HG02642 (cell line): ENCODE measurements at regions not wholly inside any gene's neighbourhood (a gene's known extent, or its start where the extent isn't known, plus 50 kb on each side); places are given as distances from the start of the nearest gene placed in this dataset.

ENCODE experiments used
- ATAC-seq: cut with Tn5 transposase; IDR thresholded peaks from one replicate; pipeline ENCODE4 v1.9.1; 2021; ENCODE audit warnings: mild to moderate bottlenecking; ENCODE audit not compliant: unreplicated experiment, poor library complexity

DNA sequence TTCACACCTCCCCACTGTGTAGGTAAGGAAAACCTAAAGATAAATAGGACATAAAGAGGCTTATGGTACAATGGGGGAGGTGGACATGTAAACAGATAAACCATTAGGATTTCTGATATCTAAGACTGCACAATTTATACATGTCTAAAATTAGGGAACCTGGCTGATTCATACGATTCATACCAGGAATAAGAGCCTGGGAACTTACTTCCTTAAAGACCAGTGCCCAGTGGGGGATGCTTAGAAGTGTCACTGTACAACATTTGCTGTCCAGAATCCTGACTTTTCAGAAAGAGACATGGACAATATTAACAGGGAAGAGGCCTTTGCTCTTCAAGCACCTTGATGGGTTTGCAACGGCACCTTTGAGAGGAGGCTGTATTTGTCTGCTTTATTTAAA lies 116.8 kb upstream of the KIT start:
- no peak for ATAC-seq

GRCh38 chr4:54541426-54542118 lies 116.2 kb upstream of the KIT start:
- ATAC-seq = no peak

- ATAC-seq = no peak
Observed at GRCh38 chr4:54542119-54542438, 115.7 kb upstream of the KIT start.

DNA sequence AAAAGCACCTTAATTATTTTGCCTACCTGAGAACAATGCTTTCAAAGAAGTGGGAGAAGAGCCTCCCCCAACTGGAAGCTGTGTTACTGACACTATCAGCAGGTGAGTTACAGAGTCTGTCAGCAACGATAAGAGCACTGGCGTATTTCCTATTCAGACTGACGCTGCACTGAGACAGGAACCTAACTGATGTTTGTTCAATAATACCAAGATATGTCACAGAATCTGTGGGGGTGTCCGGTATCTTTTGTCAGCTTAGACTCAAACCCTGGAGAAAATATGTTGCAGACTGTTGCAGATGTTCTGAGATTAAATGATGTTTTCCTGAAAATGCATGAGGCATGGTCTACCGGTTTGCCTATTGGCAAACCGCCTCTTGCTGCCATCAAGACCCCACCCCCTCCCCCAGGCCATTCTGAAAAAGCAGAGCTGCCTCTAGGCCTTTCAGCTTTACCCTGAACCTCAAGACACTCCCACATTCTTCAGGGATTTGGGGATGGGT lies 115.2 kb upstream of the KIT start:
- no peak for ATAC-seq

GRCh38 chr4:54543088-54543795 lies 114.5 kb upstream of the KIT start:
- no peak for ATAC-seq

DNA sequence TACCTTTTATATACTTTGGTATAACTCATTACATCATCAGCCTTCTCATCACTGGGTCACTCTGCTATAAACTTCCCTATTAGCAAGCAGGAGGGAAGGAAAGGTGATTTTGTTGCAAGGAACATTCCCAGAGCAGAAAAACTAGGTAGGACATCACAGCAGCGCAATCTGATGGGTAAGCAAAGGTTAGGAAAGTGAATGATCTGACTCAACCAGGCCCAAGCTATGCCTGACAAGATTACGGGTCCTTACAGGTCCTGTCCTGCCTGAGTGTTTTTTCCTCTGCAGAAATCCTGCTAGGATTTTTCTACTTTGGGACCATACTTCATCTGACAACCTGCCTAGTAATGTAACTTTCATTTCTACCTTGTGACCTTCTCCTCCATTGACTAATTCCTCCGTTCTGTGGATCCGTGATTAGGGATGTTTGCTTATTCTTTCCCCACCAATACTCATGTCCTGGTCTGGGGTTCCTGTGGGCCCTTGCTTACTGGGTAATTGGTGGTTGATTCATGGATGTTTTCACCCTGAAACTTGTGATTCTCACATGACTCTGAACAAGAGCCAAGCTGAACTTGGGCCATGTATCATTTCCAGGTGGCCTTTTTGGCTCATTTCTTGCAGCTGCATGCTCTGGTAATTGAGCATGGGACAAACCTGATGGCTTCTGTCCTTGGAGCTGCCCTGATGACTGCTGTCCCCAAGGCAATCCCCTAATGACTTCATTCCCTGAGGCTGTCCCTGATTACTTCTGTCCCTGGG lies 111.9 kb upstream of the KIT start:
- no peak for ATAC-seq

GRCh38 chr4:54547299-54548097 lies 110.3 kb upstream of the KIT start:
- peak; percentile 71 for ATAC-seq

- peak; percentile 34 for ATAC-seq
Observed at GRCh38 chr4:54548098-54548620, 109.6 kb upstream of the KIT start.

DNA sequence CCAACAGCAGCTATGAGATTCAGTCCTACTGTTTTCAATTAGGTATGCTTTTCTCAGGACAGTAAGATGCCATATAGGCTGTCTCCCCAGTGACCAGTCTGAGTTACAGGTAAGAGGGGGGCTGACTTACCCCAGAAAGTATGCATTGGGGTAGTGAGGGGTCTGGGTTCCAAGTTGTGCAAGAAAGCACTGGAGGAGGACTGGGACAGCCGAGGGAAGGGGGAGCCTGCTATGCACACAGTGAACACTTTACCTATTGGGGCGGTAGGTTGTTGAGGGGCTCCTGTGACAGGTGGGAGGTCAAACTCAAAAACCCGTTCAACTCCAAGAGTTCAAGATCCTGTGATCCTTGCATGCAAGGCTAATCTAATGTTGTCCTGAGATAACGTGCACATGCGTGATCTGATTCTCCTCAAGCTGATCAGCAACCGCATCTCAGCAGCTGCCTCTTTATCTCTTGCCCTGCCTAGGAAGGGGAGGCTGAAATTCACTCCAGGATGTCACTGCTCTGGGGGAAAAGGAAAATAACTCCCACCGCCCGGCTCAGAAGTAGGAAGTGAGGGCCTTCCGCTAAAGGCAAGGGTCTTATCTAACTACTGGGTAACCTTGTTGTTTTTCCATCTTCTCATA lies 108.8 kb upstream of the KIT start:
- ATAC-seq = no peak

DNA sequence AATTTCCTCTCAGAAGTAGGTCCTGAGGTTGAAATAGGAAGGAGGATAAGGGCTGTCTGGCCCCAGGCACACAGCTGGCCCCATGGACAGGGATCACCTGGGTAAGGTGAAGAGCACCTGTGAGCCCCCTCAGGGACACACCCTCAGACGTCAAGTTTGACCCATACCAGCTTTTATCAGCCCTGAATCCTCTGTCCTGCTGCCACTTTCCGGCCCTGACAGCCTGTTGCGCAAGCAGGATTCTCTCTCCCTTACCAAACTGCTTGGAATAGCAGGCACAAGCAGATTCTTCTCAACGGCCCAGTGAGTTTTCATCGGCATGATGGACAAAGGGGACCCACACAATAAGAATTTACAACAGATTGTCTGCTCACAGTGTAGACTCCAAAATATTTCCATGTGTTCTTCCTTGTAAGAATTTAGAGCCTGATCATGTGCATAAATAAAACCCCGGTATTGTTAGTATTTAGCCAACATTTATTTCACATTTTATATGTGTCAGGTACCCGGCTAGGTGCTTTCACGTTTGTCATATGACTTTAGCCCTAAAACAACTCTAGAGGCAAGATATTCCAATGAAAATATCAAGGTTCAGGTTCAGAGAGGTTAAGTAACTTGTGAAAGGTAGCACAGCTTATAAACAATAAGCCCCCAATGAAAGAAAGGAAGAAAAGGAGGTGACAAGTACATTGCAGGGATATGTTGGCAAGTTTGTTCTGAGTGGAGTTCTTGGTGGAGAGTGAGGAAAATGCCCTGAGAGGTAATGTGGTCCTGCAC lies 107.2 kb upstream of the KIT start:
- ATAC-seq = no peak

DNA sequence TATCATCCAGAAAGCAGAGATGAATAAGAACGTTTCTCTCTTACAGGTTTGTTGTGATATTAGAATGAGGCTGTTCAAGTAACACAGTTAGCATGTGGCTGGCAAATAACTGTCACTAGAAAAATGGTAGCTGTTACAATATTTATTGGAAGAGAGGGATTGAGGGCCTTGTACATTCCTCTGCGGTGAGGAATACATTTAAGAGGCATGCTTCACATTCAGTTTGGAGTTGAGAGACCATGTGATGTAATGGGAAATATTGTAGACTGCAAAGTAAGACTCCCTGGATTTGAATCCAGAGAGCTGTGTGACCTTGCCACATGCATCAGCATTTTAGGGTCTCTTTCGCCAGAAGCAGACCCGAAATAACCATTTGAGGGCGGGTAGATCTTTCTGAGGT lies 104.8 kb upstream of the KIT start:
- ATAC-seq = no peak

DNA sequence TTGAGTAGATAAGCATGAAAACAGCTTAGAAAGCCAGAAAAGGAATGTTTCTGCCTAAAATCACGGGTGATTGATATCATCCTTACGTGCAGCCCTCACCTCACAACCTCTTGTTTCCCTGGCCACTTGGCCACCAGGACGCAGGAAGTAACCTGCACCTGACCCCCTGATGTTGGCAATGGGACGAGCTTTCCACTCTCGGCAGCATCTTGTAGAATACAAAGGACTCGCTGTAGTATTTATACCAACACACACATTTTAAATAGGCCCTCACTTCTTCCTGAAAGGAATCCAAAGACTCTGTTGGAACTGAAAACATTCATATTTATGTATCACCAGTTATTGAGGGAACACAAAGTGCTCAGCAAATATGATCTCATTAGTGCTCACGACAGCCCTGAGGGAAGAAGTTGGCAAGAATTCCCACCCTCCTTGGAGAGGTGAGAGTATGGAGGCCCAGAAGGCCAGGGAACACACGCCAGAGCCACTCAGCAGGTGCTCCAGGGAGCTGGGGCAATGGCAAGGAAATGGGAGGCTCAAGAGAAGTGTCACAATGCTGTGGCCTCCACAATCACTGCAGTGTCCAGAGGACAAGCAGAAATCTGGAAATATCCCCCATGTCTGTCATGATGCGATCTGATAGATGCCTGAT lies 103.3 kb upstream of the KIT start:
- no peak for ATAC-seq

GRCh38 chr4:54556051-54556450 lies 101.7 kb upstream of the KIT start:
- no peak for ATAC-seq

- no peak for ATAC-seq
Observed at GRCh38 chr4:54556587-54556986, 101.2 kb upstream of the KIT start.

GRCh38 chr4:54558889-54559677 lies 98.7 kb upstream of the KIT start:
- no peak for ATAC-seq

- ATAC-seq = no peak
Observed at GRCh38 chr4:54560513-54560912, 97.2 kb upstream of the KIT start.

GRCh38 chr4:54561940-54562339 lies 95.8 kb upstream of the KIT start:
- ATAC-seq = no peak

DNA sequence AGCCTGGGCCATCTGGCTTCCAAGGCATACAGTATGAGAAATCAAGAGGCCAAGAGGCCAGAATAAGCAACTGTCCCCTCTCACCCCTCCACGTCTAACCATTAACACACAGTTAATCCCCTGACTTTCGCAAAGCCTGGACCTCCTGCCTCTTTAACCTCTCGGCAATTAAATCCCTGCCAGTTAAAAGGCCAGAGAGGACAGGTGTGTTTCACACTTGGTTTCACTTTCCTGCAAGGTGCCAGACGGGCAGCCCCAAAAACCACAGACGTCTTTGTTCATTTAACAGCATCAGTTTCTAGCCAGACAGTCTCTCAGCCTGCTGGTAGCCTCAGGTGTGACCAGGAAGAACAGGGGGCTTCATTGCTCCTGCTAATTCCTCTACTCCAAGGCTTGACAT lies 91.1 kb upstream of the KIT start:
- peak; percentile 85 for ATAC-seq
